Fibroblast of the aortic adventitia (primary cell): ENCODE measurements at regions not wholly inside any gene's neighbourhood (a gene's known extent, or its start where the extent isn't known, plus 50 kb on each side); places are given as distances from the start of the nearest gene placed in this dataset.
"Not testable (repeated sequence)": the region's sequence is repeated elsewhere in the genome, so short reads cannot be mapped to it uniquely, and the experiment has no call there.

ENCODE experiments used
- DNase-seq: peaks from one replicate; pipeline ENCODE4 v3.0.0-alpha.2; 2010; ENCODE audit warnings: low read depth
- H3K4me3 ChIP-seq: 2 replicates; pipeline ENCODE4 v1.5.1; 2011; ENCODE audit warnings: low read depth, mild to moderate bottlenecking, control low read depth, low read length, moderate library complexity
- CTCF ChIP-seq: IDR thresholded peaks from 2 replicates; pipeline ENCODE4 v1.5.1; 2011; ENCODE audit warnings: mild to moderate bottlenecking, low read length, control low read depth, inconsistent platforms; ENCODE audit not compliant: insufficient read depth

GRCh38 chr2:7634409-7634808 is 717.2 kb downstream of the RNF144A start:
- no peak for DNase-seq
- no peak for TF ChIP-seq CTCF
- H3K4me3 ChIP-seq: no peak overlapping the region

- TF ChIP-seq CTCF: no peak
- H3K4me3 ChIP-seq: no peak overlapping the region
- DNase-seq: no peak
Measured at GRCh38 chr2:7639476-7639875, 722.3 kb downstream of the RNF144A start.

- H3K4me3 ChIP-seq, DNase-seq: not testable (repeated sequence)
Measured at GRCh38 chr2:7641272-7641671, 724.1 kb downstream of the RNF144A start.

GRCh38 chr2:7646024-7646423 is 728.8 kb downstream of the RNF144A start:
- no peak for DNase-seq
- no peak for TF ChIP-seq CTCF
- H3K4me3 ChIP-seq: no peak overlapping the region

GRCh38 chr2:7646661-7647060 is 729.4 kb downstream of the RNF144A start:
- DNase-seq: peak; percentile 33
- no peak for TF ChIP-seq CTCF
- H3K4me3 ChIP-seq: no peak overlapping the region

- no peak for TF ChIP-seq CTCF
- no peak overlapping the region for H3K4me3 ChIP-seq
- no peak for DNase-seq
Measured at GRCh38 chr2:7648221-7648795, 731.1 kb downstream of the RNF144A start.

- no peak overlapping the region for H3K4me3 ChIP-seq
- TF ChIP-seq CTCF: no peak
- no peak for DNase-seq
Measured at GRCh38 chr2:7649461-7650228, 732.4 kb downstream of the RNF144A start.
